PFSK-1 (cell line): ENCODE measurements at regions not wholly inside any gene's neighbourhood (a gene's known extent, or its start where the extent isn't known, plus 50 kb on each side); places are given as distances from the start of the nearest gene placed in this dataset.

Experiments
- FOXP2 ChIP-seq: optimal IDR thresholded peaks from 2 replicates; pipeline ENCODE3; 2011; ENCODE audit warnings: borderline replicate concordance, control low read depth, inconsistent platforms; ENCODE audit not compliant: insufficient read depth; ENCODE audit errors: extremely low read length, extremely low read depth
- POLR2AphosphoS5 ChIP-seq: IDR thresholded peaks from 2 replicates; pipeline ENCODE4 v1.6.1; 2012; ENCODE audit warnings: low read depth, mild to moderate bottlenecking, control low read depth, low read length, moderate library complexity
- REST ChIP-seq, 2 experiments: IDR thresholded peaks; 2 replicates each; pipeline versions ENCODE4 v1.6.1 to v1.8.0; 2011 to 2012; ENCODE audit warnings: low read depth in 2 of 2, low read length in 2 of 2, control low read depth in 1 of 2, inconsistent platforms in 1 of 2, mild to moderate bottlenecking in 1 of 2, moderate library complexity in 1 of 2; ENCODE audit not compliant: insufficient read depth in 1 of 2
- SIN3A ChIP-seq: IDR thresholded peaks from 2 replicates; pipeline ENCODE4 v1.6.1; 2012; ENCODE audit warnings: mild to moderate bottlenecking, low read length, moderate library complexity, borderline replicate concordance; ENCODE audit not compliant: insufficient read depth
- TAF1 ChIP-seq: IDR thresholded peaks from 2 replicates; pipeline ENCODE4 v1.6.1; 2012; ENCODE audit warnings: low read length, control low read depth, borderline replicate concordance; ENCODE audit not compliant: insufficient read depth

DNA sequence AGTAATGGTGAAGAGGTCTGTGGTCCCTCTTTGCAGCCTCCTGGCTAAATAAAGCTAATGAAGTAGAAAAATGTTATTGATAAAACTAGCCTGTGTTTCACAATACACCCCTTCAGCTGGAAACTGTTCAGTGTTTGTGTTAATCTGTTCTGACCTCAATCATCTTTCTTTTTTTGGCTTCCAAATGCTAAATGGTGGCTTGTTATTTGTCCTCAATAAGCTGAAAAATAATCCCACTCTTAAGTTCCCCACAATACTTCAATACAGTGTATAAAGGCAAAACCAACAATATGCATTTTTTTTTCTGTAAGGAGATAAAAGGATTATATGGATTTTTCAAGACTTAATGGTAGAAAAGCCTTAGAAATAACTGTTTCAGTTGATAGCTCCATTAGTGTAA is 560.5 kb downstream of the TUSC1 start:
- TF ChIP-seq REST (IDR thresholded peaks at IDR 0.05; ENCODE audit: insufficient read depth in 1 of 2, low read depth in 2 of 2, low read length in 2 of 2) (no peak), FOXP2 (no peak), TAF1 (no peak), SIN3A (no peak), POLR2AphosphoS5 (no peak)

DNA sequence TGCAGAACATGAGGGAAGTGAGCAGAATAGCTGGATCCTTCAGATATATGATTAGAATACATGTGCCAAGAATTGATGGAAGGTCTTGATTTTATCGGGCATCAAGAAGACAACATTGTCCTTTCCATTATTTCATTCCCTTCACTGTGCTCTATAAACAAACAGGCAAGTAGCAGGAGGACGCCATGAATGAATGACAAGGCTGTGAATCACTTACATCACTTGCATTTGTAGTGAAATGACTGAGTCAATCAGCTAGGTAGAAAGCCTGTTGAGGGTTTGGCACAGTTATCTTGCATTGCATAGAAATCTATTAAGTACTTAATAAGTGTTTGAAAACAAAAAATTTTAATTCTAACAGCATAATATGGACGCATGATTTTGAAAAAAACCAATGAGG is 548.8 kb upstream of the IZUMO3 start:
- TF ChIP-seq TAF1 = no peak

DNA sequence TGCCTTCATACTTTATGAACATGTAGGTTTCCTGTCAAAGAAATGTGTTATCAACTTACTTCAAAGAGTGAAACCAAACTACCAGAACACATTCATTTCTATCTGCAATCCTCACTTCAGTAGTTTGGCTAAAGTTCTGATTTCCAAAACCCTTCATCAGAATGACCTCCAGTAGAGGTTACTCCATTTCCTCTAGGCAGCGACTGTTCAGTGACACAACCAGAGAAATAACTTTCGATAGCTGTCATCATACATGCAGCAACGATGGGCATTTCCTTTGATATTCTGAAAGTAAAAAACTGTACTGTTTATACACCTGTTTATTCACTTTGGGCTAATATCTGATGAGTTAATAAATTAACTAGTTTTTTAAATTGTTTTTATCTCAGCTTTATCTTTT is 532.5 kb upstream of the IZUMO3 start:
- TF ChIP-seq SIN3A (no peak), TAF1 (no peak), FOXP2 (no peak), REST (IDR thresholded peaks at IDR 0.05; ENCODE audit: insufficient read depth in 1 of 2, low read depth in 2 of 2, low read length in 2 of 2) (no peak), POLR2AphosphoS5 (no peak)

GRCh38 chr9:25048098-25048724 is 502.5 kb upstream of the IZUMO3 start:
- TF ChIP-seq POLR2AphosphoS5 (no peak), TAF1 (no peak), FOXP2 (no peak), SIN3A (no peak), REST (IDR thresholded peaks at IDR 0.05; ENCODE audit: insufficient read depth in 1 of 2, low read depth in 2 of 2, low read length in 2 of 2) (no peak)

DNA sequence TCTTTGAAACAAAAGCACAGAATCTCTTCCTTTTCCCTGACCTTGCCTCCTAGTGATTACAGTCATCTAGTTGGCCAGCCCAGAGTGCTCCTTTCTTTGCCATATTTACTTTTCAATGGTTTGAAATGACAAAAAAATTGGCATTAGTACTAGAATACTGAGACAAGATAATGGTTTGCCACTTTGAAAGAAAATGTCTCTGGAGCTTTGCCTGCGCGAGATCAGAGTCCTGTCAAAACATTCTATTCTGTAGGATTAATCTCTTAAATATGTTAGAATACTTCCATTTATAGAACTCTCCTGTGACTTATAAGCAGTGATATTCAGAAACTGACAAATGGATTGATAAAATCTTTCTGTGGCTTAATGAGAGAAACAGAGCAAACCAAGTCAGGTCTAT is 484.0 kb upstream of the IZUMO3 start:
- TF ChIP-seq FOXP2 = no peak
- TF ChIP-seq SIN3A = no peak

DNA sequence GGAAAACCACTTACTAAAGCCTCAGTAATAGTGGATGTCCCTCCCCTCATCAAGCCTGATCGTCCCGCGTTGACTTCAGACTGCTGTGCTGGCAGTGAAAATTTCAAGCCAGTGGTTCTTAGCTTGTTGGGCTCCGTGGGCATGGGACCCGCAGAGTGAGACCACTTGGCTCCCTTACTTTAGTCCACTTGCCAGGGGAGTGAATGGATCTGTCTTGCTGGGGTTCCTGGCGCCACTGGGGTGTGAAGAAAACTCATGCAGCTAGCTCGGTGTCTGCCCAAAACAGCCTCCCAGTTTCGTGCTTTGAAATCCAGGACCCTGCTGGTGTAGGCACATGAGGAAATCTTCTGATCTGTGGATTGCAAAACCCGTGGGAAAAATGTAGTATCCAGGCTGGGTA is 480.0 kb upstream of the IZUMO3 start:
- TF ChIP-seq TAF1 = no peak
- no peak for TF ChIP-seq REST (IDR thresholded peaks at IDR 0.05; ENCODE audit: insufficient read depth in 1 of 2, low read depth in 2 of 2, low read length in 2 of 2)
